GM23338 (cell line): ENCODE measurements at regions not wholly inside any gene's neighbourhood (a gene's known extent, or its start where the extent isn't known, plus 50 kb on each side); places are given as distances from the start of the nearest gene placed in this dataset.

Experiments used
- CREB1 ChIP-seq: fragments of 250-450 bp; sonication (Bioruptor Pico); IDR thresholded peaks from 2 replicates; pipeline ENCODE4 v1.5.0; 2020; ENCODE audit warnings: low read depth, mild to moderate bottlenecking, moderate library complexity
- EZH2 ChIP-seq: fragments of 200-600 bp; sonication (generic); IDR thresholded peaks from one replicate; pipeline ENCODE4 v1.8.0; 2017; ENCODE audit warnings: antibody characterized with exemption, mild to moderate bottlenecking, low read depth; ENCODE audit not compliant: unreplicated experiment
- EZH2phosphoT487 ChIP-seq: fragments of 200-600 bp; sonication (generic); IDR thresholded peaks from one replicate; pipeline ENCODE4 v1.8.1; 2018; ENCODE audit warnings: antibody characterized with exemption; ENCODE audit not compliant: unreplicated experiment
- JUNB ChIP-seq: IDR thresholded peaks from one replicate; pipeline ENCODE4 v1.6.1; 2016; ENCODE audit warnings: antibody characterized with exemption; ENCODE audit not compliant: unreplicated experiment
- POLR2AphosphoS5 ChIP-seq: IDR thresholded peaks from 2 replicates; pipeline ENCODE4 v1.6.1; 2016; ENCODE audit warnings: antibody characterized with exemption, low read depth
- STAT1 ChIP-seq: IDR thresholded peaks from one replicate; pipeline ENCODE4 v1.6.1; 2016; ENCODE audit warnings: antibody characterized with exemption; ENCODE audit not compliant: unreplicated experiment
- ZNF114 ChIP-seq: fragments of 250-450 bp; sonication (Bioruptor Pico); IDR thresholded peaks from 2 replicates; pipeline ENCODE4 v1.5.0; 2020; ENCODE audit warnings: mild to moderate bottlenecking, moderate library complexity
- ZNF331 ChIP-seq: fragments of 250-450 bp; sonication (Bioruptor Pico); IDR thresholded peaks from 2 replicates; pipeline ENCODE4 v1.5.0; 2020; ENCODE audit warnings: low read depth, mild to moderate bottlenecking, moderate library complexity
- TF ChIP-seq, protein P1 (sequence below), 2 experiments: fragments of 200-600 bp in 1 of 2; sonication (generic) in 1 of 2; conservative IDR thresholded peaks; 2 replicates each; pipeline versions ENCODE4 v1.5.1 to v1.6.1; 2016 to 2017; ENCODE audit warnings: antibody characterized with exemption in 2 of 2, low read depth in 2 of 2, mild to moderate bottlenecking in 2 of 2, moderate library complexity in 1 of 2
- TF ChIP-seq, protein P2 (sequence below): IDR thresholded peaks from one replicate; pipeline ENCODE4 v1.6.1; 2018; ENCODE audit warnings: antibody characterized with exemption; ENCODE audit not compliant: unreplicated experiment
- TF ChIP-seq, protein P3 (sequence below): IDR thresholded peaks from 2 replicates; pipeline ENCODE4 v1.6.1; 2016; ENCODE audit warnings: antibody characterized with exemption
- TF ChIP-seq, protein P4 (sequence below): fragments of 250-450 bp; sonication (Bioruptor Pico); IDR thresholded peaks from 2 replicates; pipeline ENCODE4 v1.5.0; 2020; ENCODE audit warnings: mild to moderate bottlenecking, moderate library complexity

DNA sequence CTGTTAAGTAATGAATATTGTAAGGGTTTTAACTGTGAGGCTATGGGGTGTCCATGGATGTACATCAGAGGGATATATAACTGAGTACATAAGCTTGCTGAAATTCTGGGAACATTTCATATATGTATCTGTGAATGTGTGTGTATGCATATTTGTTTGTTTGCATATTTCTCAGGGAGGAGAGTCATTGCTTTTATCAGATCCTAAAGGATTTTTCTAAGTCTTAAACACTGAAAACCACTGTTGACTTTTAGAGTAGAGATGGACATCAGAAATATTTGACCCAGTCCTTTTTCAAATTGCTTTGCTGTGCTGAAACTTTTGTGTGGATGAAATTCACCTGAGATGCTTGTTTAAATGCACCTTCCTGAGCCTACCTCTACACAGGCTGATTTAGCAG is 410.6 kb downstream of the METTL15 start:
- no peak for TF ChIP-seq POLR2AphosphoS5
- TF ChIP-seq, protein P1, sequence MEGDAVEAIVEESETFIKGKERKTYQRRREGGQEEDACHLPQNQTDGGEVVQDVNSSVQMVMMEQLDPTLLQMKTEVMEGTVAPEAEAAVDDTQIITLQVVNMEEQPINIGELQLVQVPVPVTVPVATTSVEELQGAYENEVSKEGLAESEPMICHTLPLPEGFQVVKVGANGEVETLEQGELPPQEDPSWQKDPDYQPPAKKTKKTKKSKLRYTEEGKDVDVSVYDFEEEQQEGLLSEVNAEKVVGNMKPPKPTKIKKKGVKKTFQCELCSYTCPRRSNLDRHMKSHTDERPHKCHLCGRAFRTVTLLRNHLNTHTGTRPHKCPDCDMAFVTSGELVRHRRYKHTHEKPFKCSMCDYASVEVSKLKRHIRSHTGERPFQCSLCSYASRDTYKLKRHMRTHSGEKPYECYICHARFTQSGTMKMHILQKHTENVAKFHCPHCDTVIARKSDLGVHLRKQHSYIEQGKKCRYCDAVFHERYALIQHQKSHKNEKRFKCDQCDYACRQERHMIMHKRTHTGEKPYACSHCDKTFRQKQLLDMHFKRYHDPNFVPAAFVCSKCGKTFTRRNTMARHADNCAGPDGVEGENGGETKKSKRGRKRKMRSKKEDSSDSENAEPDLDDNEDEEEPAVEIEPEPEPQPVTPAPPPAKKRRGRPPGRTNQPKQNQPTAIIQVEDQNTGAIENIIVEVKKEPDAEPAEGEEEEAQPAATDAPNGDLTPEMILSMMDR (conservative IDR thresholded peaks at IDR 0.05; ENCODE audit: low read depth in 2 of 2) = no peak
- no peak for TF ChIP-seq JUNB
- no peak for TF ChIP-seq EZH2
- TF ChIP-seq, protein P2, sequence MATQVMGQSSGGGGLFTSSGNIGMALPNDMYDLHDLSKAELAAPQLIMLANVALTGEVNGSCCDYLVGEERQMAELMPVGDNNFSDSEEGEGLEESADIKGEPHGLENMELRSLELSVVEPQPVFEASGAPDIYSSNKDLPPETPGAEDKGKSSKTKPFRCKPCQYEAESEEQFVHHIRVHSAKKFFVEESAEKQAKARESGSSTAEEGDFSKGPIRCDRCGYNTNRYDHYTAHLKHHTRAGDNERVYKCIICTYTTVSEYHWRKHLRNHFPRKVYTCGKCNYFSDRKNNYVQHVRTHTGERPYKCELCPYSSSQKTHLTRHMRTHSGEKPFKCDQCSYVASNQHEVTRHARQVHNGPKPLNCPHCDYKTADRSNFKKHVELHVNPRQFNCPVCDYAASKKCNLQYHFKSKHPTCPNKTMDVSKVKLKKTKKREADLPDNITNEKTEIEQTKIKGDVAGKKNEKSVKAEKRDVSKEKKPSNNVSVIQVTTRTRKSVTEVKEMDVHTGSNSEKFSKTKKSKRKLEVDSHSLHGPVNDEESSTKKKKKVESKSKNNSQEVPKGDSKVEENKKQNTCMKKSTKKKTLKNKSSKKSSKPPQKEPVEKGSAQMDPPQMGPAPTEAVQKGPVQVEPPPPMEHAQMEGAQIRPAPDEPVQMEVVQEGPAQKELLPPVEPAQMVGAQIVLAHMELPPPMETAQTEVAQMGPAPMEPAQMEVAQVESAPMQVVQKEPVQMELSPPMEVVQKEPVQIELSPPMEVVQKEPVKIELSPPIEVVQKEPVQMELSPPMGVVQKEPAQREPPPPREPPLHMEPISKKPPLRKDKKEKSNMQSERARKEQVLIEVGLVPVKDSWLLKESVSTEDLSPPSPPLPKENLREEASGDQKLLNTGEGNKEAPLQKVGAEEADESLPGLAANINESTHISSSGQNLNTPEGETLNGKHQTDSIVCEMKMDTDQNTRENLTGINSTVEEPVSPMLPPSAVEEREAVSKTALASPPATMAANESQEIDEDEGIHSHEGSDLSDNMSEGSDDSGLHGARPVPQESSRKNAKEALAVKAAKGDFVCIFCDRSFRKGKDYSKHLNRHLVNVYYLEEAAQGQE = no peak
- TF ChIP-seq CREB1 = no peak
- no peak for TF ChIP-seq EZH2phosphoT487
- TF ChIP-seq ZNF114 = no peak
- no peak for TF ChIP-seq STAT1
- TF ChIP-seq, protein P3, sequence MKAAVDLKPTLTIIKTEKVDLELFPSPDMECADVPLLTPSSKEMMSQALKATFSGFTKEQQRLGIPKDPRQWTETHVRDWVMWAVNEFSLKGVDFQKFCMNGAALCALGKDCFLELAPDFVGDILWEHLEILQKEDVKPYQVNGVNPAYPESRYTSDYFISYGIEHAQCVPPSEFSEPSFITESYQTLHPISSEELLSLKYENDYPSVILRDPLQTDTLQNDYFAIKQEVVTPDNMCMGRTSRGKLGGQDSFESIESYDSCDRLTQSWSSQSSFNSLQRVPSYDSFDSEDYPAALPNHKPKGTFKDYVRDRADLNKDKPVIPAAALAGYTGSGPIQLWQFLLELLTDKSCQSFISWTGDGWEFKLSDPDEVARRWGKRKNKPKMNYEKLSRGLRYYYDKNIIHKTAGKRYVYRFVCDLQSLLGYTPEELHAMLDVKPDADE = no peak
- TF ChIP-seq ZNF331 (CRISPR knock-in tag) = no peak
- TF ChIP-seq, protein P4, sequence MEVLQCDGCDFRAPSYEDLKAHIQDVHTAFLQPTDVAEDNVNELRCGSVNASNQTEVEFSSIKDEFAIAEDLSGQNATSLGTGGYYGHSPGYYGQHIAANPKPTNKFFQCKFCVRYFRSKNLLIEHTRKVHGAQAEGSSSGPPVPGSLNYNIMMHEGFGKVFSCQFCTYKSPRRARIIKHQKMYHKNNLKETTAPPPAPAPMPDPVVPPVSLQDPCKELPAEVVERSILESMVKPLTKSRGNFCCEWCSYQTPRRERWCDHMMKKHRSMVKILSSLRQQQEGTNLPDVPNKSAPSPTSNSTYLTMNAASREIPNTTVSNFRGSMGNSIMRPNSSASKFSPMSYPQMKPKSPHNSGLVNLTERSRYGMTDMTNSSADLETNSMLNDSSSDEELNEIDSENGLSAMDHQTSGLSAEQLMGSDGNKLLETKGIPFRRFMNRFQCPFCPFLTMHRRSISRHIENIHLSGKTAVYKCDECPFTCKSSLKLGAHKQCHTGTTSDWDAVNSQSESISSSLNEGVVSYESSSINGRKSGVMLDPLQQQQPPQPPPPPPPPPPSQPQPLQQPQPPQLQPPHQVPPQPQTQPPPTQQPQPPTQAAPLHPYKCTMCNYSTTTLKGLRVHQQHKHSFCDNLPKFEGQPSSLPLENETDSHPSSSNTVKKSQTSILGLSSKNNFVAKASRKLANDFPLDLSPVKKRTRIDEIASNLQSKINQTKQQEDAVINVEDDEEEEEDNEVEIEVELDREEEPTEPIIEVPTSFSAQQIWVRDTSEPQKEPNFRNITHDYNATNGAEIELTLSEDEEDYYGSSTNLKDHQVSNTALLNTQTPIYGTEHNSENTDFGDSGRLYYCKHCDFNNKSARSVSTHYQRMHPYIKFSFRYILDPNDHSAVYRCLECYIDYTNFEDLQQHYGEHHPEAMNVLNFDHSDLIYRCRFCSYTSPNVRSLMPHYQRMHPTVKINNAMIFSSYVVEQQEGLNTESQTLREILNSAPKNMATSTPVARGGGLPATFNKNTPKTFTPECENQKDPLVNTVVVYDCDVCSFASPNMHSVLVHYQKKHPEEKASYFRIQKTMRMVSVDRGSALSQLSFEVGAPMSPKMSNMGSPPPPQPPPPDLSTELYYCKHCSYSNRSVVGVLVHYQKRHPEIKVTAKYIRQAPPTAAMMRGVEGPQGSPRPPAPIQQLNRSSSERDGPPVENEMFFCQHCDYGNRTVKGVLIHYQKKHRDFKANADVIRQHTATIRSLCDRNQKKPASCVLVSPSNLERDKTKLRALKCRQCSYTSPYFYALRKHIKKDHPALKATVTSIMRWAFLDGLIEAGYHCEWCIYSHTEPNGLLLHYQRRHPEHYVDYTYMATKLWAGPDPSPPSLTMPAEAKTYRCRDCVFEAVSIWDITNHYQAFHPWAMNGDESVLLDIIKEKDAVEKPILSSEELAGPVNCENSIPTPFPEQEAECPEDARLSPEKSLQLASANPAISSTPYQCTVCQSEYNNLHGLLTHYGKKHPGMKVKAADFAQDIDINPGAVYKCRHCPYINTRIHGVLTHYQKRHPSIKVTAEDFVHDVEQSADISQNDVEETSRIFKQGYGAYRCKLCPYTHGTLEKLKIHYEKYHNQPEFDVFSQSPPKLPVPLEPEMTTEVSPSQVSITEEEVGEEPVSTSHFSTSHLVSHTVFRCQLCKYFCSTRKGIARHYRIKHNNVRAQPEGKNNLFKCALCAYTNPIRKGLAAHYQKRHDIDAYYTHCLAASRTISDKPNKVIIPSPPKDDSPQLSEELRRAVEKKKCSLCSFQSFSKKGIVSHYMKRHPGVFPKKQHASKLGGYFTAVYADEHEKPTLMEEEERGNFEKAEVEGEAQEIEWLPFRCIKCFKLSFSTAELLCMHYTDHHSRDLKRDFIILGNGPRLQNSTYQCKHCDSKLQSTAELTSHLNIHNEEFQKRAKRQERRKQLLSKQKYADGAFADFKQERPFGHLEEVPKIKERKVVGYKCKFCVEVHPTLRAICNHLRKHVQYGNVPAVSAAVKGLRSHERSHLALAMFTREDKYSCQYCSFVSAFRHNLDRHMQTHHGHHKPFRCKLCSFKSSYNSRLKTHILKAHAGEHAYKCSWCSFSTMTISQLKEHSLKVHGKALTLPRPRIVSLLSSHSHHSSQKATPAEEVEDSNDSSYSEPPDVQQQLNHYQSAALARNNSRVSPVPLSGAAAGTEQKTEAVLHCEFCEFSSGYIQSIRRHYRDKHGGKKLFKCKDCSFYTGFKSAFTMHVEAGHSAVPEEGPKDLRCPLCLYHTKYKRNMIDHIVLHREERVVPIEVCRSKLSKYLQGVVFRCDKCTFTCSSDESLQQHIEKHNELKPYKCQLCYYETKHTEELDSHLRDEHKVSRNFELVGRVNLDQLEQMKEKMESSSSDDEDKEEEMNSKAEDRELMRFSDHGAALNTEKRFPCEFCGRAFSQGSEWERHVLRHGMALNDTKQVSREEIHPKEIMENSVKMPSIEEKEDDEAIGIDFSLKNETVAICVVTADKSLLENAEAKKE (CRISPR knock-in tag) = no peak
